Testis (tissue), 2 donors: ENCODE measurements at regions not wholly inside any gene's neighbourhood (a gene's known extent, or its start where the extent isn't known, plus 50 kb on each side); places are given as distances from the start of the nearest gene placed in this dataset.

Experiments
- DNase-seq: peaks from one replicate; pipeline ENCODE4 v3.0.0-alpha.2; 2019
- H3K27ac ChIP-seq, 2 donors: fragments of 200-600 bp; sonication (generic); one replicate each; pipeline ENCODE4 v1.5.1; 2019
- H3K27me3 ChIP-seq: fragments of 200-600 bp; sonication (generic); one replicate; pipeline ENCODE4 v1.5.1; 2019
- H3K36me3 ChIP-seq: fragments of 200-600 bp; sonication (generic); one replicate; pipeline ENCODE4 v1.5.1; 2017; ENCODE audit warnings: low read depth; ENCODE audit errors: missing control alignments
- H3K4me1 ChIP-seq: fragments of 200-600 bp; sonication (generic); one replicate; pipeline ENCODE4 v1.5.1; 2019
- H3K4me3 ChIP-seq, 2 donors: fragments of 200-600 bp; sonication (generic); one replicate each; pipeline ENCODE4 v1.5.1; 2017 to 2019
- H3K9me3 ChIP-seq: fragments of 200-600 bp; sonication (generic); one replicate; pipeline ENCODE4 v1.5.1; 2017
- CTCF ChIP-seq, 3 experiments: fragments of 450-650 bp in 2 of 3; fragments of 200-600 bp in 1 of 3; sonication (generic) in 1 of 3; IDR thresholded peaks; one replicate each; pipeline ENCODE4 v1.5.1; 2016 to 2019; ENCODE audit warnings: antibody characterized with exemption in 3 of 3, mild to moderate bottlenecking in 2 of 3, moderate library complexity in 1 of 3
- POLR2A ChIP-seq: fragments of 450-650 bp; IDR thresholded peaks from one replicate; pipeline ENCODE4 v1.6.1; 2017; ENCODE audit warnings: antibody characterized with exemption, mild to moderate bottlenecking, moderate library complexity
- WGBS, 2 donors: methylation state at CpG; one replicate each; pipeline ENCODE4 v1.1.5; 2018; 5-methylcytosine and 5-hydroxymethylcytosine counted together
- intact Hi-C: fragments of 100-400 bp; cut with DNase I; formaldehyde crosslinking; loops from one replicate; pipeline ENCODE4 v1.15.1; 2023; ENCODE audit warnings: low total_unique reads

GRCh38 chr11:16448123-16448717, 91.9 kb upstream of the SOX6 start:
- intact Hi-C loops, result no loop called here
- no peak for DNase-seq
- H3K27me3 ChIP-seq, result no peaks in the 10 kb centered on the region
- no peaks in the 10 kb centered on the region for H3K4me1 ChIP-seq
- H3K4me3 ChIP-seq, result no peak overlapping the region
- TF ChIP-seq CTCF (IDR thresholded peaks at IDR 0.05), result no peak
- no peaks in the 10 kb centered on the region for H3K9me3 ChIP-seq
- no peaks in the 10 kb centered on the region for H3K36me3 ChIP-seq
- H3K27ac ChIP-seq, result no peak overlapping the region
- WGBS, 2 donors, result 63 to 79% methylated on average over 1 of the region's 1 CpG

GRCh38 chr11:16441461-16441860, 85.1 kb upstream of the SOX6 start:
- H3K9me3 ChIP-seq, result no peaks in the 10 kb centered on the region
- no peak for DNase-seq
- no peak for TF ChIP-seq POLR2A
- TF ChIP-seq CTCF (IDR thresholded peaks at IDR 0.05), result no peak
- no peaks in the 10 kb centered on the region for H3K36me3 ChIP-seq
- no peaks in the 10 kb centered on the region for H3K4me1 ChIP-seq
- WGBS, 2 donors, result 62 to 65% methylated on average over 3 of the region's 3 CpGs
- intact Hi-C loops, result no loop called here
- no peak overlapping the region for H3K4me3 ChIP-seq
- H3K27ac ChIP-seq, result no peak overlapping the region
- H3K27me3 ChIP-seq, result no peaks in the 10 kb centered on the region

GRCh38 chr11:16440136-16440535, 83.8 kb upstream of the SOX6 start:
- DNase-seq, result no peak
- no peak overlapping the region for H3K4me3 ChIP-seq
- no peaks in the 10 kb centered on the region for H3K36me3 ChIP-seq
- intact Hi-C loops, result no loop called here
- no peak overlapping the region for H3K27ac ChIP-seq
- no peak for TF ChIP-seq CTCF (IDR thresholded peaks at IDR 0.05)
- no peak for TF ChIP-seq POLR2A
- H3K4me1 ChIP-seq, result no peaks in the 10 kb centered on the region
- WGBS, 2 donors, result 78 to 87% methylated on average over 5 of the region's 5 CpGs
- no peaks in the 10 kb centered on the region for H3K27me3 ChIP-seq
- H3K9me3 ChIP-seq, result no peaks in the 10 kb centered on the region

- no peaks in the 10 kb centered on the region for H3K27me3 ChIP-seq
- no peak for DNase-seq
- 33 to 53% methylated on average over 2 of the region's 2 CpGs for WGBS, 2 donors
- H3K27ac ChIP-seq, result no peak overlapping the region
- no peaks in the 10 kb centered on the region for H3K4me1 ChIP-seq
- H3K9me3 ChIP-seq, result no peaks in the 10 kb centered on the region
- TF ChIP-seq POLR2A, result no peak
- TF ChIP-seq CTCF (IDR thresholded peaks at IDR 0.05), result no peak
- no peaks in the 10 kb centered on the region for H3K36me3 ChIP-seq
- no peak overlapping the region for H3K4me3 ChIP-seq
- intact Hi-C loops, result no loop called here
Observed at GRCh38 chr11:16434036-16434435, 77.7 kb upstream of the SOX6 start.

- Histone ChIP-seq H3K9me3 (no peaks in the 10 kb centered on the region), H3K27me3 (no peaks in the 10 kb centered on the region), H3K27ac (no peak overlapping the region), H3K36me3 (no peaks in the 10 kb centered on the region), H3K4me3 (no peak overlapping the region), H3K4me1 (no peaks in the 10 kb centered on the region)
- intact Hi-C loops, result no loop called here
- no peak for TF ChIP-seq POLR2A
- TF ChIP-seq CTCF (IDR thresholded peaks at IDR 0.05), result no peak
- DNase-seq, result no peak
- WGBS, 2 donors, result 93 to 97% methylated on average over 1 of the region's 1 CpG
Observed at GRCh38 chr11:16430674-16431073, 74.3 kb upstream of the SOX6 start.
